Ascending aorta (tissue), 2 donors: ENCODE measurements at regions not wholly inside any gene's neighbourhood (a gene's known extent, or its start where the extent isn't known, plus 50 kb on each side); places are given as distances from the start of the nearest gene placed in this dataset.

ENCODE experiments used
- DNase-seq, 2 donors: peaks; one replicate each; pipeline ENCODE4 v3.0.0-alpha.2; 2019; ENCODE audit warnings: low spot score in 2 of 2
- H3K27ac ChIP-seq, 2 donors: fragments of 200-600 bp; sonication (generic); one replicate each; pipeline ENCODE4 v1.5.1; 2016 to 2017; ENCODE audit warnings: mild to moderate bottlenecking in 1 of 2
- H3K27me3 ChIP-seq: fragments of 200-600 bp; sonication (generic); one replicate; pipeline ENCODE4 v1.5.1; 2017
- H3K36me3 ChIP-seq, 2 donors: fragments of 200-600 bp; sonication (generic); one replicate each; pipeline ENCODE4 v1.5.1; 2016
- H3K4me1 ChIP-seq, 2 donors: fragments of 200-600 bp; sonication (generic); one replicate each; pipeline ENCODE4 v1.5.1; 2016 to 2017; ENCODE audit warnings: mild to moderate bottlenecking in 1 of 2
- H3K4me3 ChIP-seq, 2 donors: fragments of 200-600 bp; sonication (generic); one replicate each; pipeline ENCODE4 v1.5.1; 2016 to 2017; ENCODE audit warnings: mild to moderate bottlenecking in 1 of 2
- H3K9me3 ChIP-seq, 2 donors: fragments of 200-600 bp; sonication (generic); one replicate each; pipeline ENCODE4 v1.5.1; 2016
- CTCF ChIP-seq, 3 experiments: fragments of 200-600 bp in 2 of 3; fragments of 450-650 bp in 1 of 3; sonication (generic) in 2 of 3; IDR thresholded peaks; one replicate each; pipeline ENCODE4 v1.5.1; 2016 to 2019; ENCODE audit warnings: antibody characterized with exemption in 3 of 3, mild to moderate bottlenecking in 1 of 3, moderate library complexity in 1 of 3
- intact Hi-C: fragments of 100-400 bp; cut with DNase I; formaldehyde crosslinking; loops from one replicate; pipeline ENCODE4 v1.15.1; 2023

DNA sequence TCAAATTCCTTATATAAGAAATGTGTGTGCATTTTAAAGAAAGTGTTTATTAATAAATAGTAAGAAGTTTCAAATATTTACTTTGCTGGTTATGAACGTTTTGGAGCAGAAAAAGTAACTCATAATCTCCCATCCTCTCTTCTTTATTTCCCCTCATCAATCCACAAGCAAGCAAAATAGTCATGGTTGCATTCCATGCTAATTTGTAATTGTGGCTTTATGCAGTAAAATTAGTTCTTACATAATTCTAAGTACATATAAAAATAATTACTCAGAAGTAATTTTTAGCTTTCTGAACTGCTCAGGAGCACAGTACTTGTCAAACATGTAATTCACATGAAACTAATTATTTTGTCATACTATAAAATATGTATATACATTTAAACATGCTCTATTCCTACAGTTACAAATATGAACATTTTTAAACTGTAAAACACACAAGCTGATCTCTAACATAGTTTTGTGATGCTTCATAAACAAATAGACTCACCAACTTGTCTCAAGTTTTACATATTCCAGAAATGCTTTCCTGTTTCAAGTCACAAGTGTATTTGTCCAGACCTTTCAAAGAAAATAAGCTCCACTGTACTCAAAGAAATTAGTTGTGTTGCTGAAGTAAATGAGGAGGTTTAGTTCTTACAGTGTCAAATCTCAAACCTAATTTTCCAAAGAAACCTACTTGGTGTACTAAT is 218.9 kb downstream of the PABPC4L start:
- Histone ChIP-seq H3K36me3 (no peaks in the 10 kb centered on the region), H3K9me3 (no peaks in the 10 kb centered on the region), H3K4me1 (no peaks in the 10 kb centered on the region), H3K27ac (no peak overlapping the region), H3K27me3 (no peaks in the 10 kb centered on the region), H3K4me3 (no peak overlapping the region)
- intact Hi-C loops, result no loop called here
- TF ChIP-seq CTCF (IDR thresholded peaks at IDR 0.05), result no peak
- no peak for DNase-seq

DNA sequence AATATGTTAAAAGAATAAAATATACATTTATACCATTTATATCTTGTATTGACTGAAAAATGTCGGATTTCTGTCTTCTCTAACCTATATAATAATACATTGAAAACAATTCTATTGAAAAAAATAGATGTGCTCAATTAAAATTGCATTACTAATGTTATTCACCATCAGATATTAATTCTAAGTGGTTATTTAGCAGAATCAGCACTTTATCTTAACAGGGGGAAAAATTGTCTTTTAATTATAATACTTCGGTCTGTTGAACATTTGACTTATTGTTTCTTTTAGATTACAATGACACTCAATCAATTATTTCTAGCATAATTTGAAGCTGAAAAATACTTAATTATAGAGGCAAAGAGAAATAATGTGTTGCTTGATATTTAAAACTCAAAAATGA is 220.3 kb downstream of the PABPC4L start:
- no peak for DNase-seq
- Histone ChIP-seq H3K4me1 (no peaks in the 10 kb centered on the region), H3K27me3 (no peaks in the 10 kb centered on the region), H3K9me3 (no peaks in the 10 kb centered on the region), H3K36me3 (no peaks in the 10 kb centered on the region), H3K27ac (no peak overlapping the region), H3K4me3 (no peak overlapping the region)
- TF ChIP-seq CTCF (IDR thresholded peaks at IDR 0.05), result no peak
- intact Hi-C loops, result no loop called here

- TF ChIP-seq CTCF (IDR thresholded peaks at IDR 0.05), result no peak
- Histone ChIP-seq H3K27ac (no peak overlapping the region), H3K4me3 (no peak overlapping the region)
These were observed 229.0 kb downstream of the PABPC4L start for GRCh38 chr4:133972586-133972985.

GRCh38 chr4:133969202-133969848 is 232.3 kb downstream of the PABPC4L start:
- no peaks in the 10 kb centered on the region for H3K4me1 ChIP-seq

More at GRCh38 chr4:133972586-133972985, 229.0 kb downstream of the PABPC4L start:
- intact Hi-C loops, result no loop called here
- Histone ChIP-seq H3K4me1 (no peaks in the 10 kb centered on the region), H3K27me3 (no peaks in the 10 kb centered on the region), H3K36me3 (no peaks in the 10 kb centered on the region), H3K9me3 (no peaks in the 10 kb centered on the region)
- no peak for DNase-seq

DNA sequence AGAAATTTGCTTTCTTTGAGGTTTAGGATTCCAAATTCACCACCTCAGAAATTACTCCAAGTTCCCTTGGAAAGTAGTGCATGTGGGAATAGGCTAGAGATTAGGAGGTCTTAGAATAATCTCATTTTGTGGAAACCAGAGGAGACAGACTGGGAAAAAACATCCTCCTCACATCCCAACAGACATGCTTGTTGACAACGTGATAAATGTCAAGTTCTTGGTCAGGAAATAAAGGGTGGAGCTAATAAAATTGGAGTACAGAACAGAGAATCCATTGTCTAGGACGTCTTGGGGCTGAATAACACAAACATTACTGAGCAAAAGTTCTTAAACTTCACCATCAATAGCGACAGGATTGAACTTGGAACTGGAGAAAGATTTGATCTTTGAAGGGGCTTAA is 233.4 kb downstream of the PABPC4L start:
- Histone ChIP-seq H3K27ac (no peak overlapping the region), H3K9me3 (peaks cover 0 to 9% of the 10 kb centered on the region in 2 donors), H3K4me3 (no peak overlapping the region), H3K36me3 (no peaks in the 10 kb centered on the region), H3K4me1 (no peaks in the 10 kb centered on the region), H3K27me3 (no peaks in the 10 kb centered on the region)
- intact Hi-C loops, result no loop called here
- TF ChIP-seq CTCF (IDR thresholded peaks at IDR 0.05), result no peak
- no peak for DNase-seq

More at GRCh38 chr4:133969202-133969848, 232.3 kb downstream of the PABPC4L start:
- Histone ChIP-seq H3K9me3 (peaks cover 0 to 9% of the 10 kb centered on the region in 2 donors), H3K27me3 (no peaks in the 10 kb centered on the region), H3K36me3 (no peaks in the 10 kb centered on the region), H3K4me3 (no peak overlapping the region), H3K27ac (no peak overlapping the region)
- intact Hi-C loops, result no loop called here
- no peak for DNase-seq
- no peak for TF ChIP-seq CTCF (IDR thresholded peaks at IDR 0.05)
